Ovary (tissue), 7 donors: ENCODE measurements at regions not wholly inside any gene's neighbourhood (a gene's known extent, or its start where the extent isn't known, plus 50 kb on each side); places are given as distances from the start of the nearest gene placed in this dataset.

Experiments
- DNase-seq, 5 donors: peaks; one replicate each; pipeline ENCODE4 v3.0.0-alpha.2; 2019 to 2020
- H3K27ac ChIP-seq, 2 donors: fragments of 200-600 bp; one replicate each; pipeline versions ENCODE4 v1.5.1 to v1.8.0; 2019 to 2022
- H3K27me3 ChIP-seq: fragments of 200-600 bp; one replicate; pipeline ENCODE4 v1.8.0; 2022
- H3K36me3 ChIP-seq: fragments of 200-600 bp; sonication (generic); one replicate; pipeline ENCODE4 v1.5.1; 2019
- H3K4me1 ChIP-seq: one replicate; pipeline ENCODE4 v1.8.1; 2013; ENCODE audit warnings: mild to moderate bottlenecking, moderate library complexity; ENCODE audit not compliant: insufficient read depth
- H3K4me3 ChIP-seq: fragments of 200-600 bp; sonication (generic); one replicate; pipeline ENCODE4 v1.5.1; 2017
- H3K9me3 ChIP-seq, 2 donors: fragments of 200-600 bp in 1 of 2; sonication (generic) in 1 of 2; one replicate each; pipeline versions ENCODE4 v1.5.1 to v1.8.1; 2013 to 2019; ENCODE audit warnings: mild to moderate bottlenecking in 1 of 2, moderate library complexity in 1 of 2
- CTCF ChIP-seq, 3 donors: fragments of 450-650 bp in 2 of 3; fragments of 200-600 bp in 1 of 3; IDR thresholded peaks; one replicate each; pipeline versions ENCODE4 v1.5.1 to v1.8.0; 2016 to 2022; ENCODE audit warnings: antibody characterized with exemption in 3 of 3, mild to moderate bottlenecking in 1 of 3
- EP300 ChIP-seq: sonication (generic); formaldehyde crosslinking; IDR thresholded peaks from one replicate; pipeline ENCODE4 v1.6.1; 2017; ENCODE audit warnings: antibody characterized with exemption
- POLR2A ChIP-seq: fragments of 450-650 bp; IDR thresholded peaks from one replicate; pipeline ENCODE4 v1.6.1; 2017; ENCODE audit warnings: antibody characterized with exemption, mild to moderate bottlenecking, moderate library complexity
- WGBS, 3 donors: extraction: QIAGEN DNeasy Blood & Tissue Kit in 1 of 3; methylation state at CpG; one replicate each; pipeline versions ENCODE4 v1.1.5 to v1.1.7; 2013 to 2017; 5-methylcytosine and 5-hydroxymethylcytosine counted together
- intact Hi-C, 4 donors: fragments of 100-400 bp; cut with DNase I; formaldehyde crosslinking; loops; one replicate each; pipeline versions ENCODE4 v1.11.0 to v1.15.1; 2022 to 2023
- donor health status: DM: no; HTN: no; CAD: no; lungs with moderate emphysema.
- donor health status: DM: no; HTN: no; CAD: no.
- donor health status: Bipolar disorder and iron deficiency.
- donor health status: DM: no; HTN: no; CAD: no.
- donor health status: DM: yes; HTN: yes; CAD: no.

- H3K4me3 ChIP-seq: no peak overlapping the region
- no peaks in the 10 kb centered on the region for H3K36me3 ChIP-seq
- intact Hi-C loops: no loop called here
- H3K27me3 ChIP-seq: no peaks in the 10 kb centered on the region
- DNase-seq: no peak
- no peak overlapping the region for H3K27ac ChIP-seq
- TF ChIP-seq CTCF (IDR thresholded peaks at IDR 0.05) (no peak), POLR2A (no peak), EP300 (no peak)
- no peaks in the 10 kb centered on the region for H3K9me3 ChIP-seq
- H3K4me1 ChIP-seq: no peaks in the 10 kb centered on the region
- 94 to 96% (median 94%) methylated on average over 2 of the region's 2 CpGs for WGBS, 3 donors
These were observed 66.8 kb upstream of the ATXN1 start for GRCh38 chr6:16828058-16828457.

- TF ChIP-seq CTCF (IDR thresholded peaks at IDR 0.05) (no peak), EP300 (no peak), POLR2A (no peak)
- no peaks in the 10 kb centered on the region for H3K36me3 ChIP-seq
- no peaks in the 10 kb centered on the region for H3K27me3 ChIP-seq
- no peaks in the 10 kb centered on the region for H3K9me3 ChIP-seq
- no peak overlapping the region for H3K27ac ChIP-seq
- no peak overlapping the region for H3K4me3 ChIP-seq
- H3K4me1 ChIP-seq: no peaks in the 10 kb centered on the region
- DNase-seq: no peak
- 87 to 90% (median 89%) methylated on average over 2 of the region's 2 CpGs for WGBS, 3 donors
- intact Hi-C loops: no loop called here
These were observed 66.4 kb upstream of the ATXN1 start for GRCh38 chr6:16827627-16828026.

- no peaks in the 10 kb centered on the region for H3K36me3 ChIP-seq
- 89 to 93% (median 89%) methylated on average over 6 of the region's 6 CpGs for WGBS, 3 donors
- H3K4me1 ChIP-seq: no peaks in the 10 kb centered on the region
- intact Hi-C loops: no loop called here
- H3K27me3 ChIP-seq: no peaks in the 10 kb centered on the region
- no peak for TF ChIP-seq CTCF (IDR thresholded peaks at IDR 0.05)
- TF ChIP-seq POLR2A: no peak
- TF ChIP-seq EP300: no peak
- H3K9me3 ChIP-seq: no peaks in the 10 kb centered on the region
- no peak overlapping the region for H3K4me3 ChIP-seq
- no peak overlapping the region for H3K27ac ChIP-seq
- no peak for DNase-seq
These were observed 64.5 kb upstream of the ATXN1 start for GRCh38 chr6:16825784-16826183.

DNA sequence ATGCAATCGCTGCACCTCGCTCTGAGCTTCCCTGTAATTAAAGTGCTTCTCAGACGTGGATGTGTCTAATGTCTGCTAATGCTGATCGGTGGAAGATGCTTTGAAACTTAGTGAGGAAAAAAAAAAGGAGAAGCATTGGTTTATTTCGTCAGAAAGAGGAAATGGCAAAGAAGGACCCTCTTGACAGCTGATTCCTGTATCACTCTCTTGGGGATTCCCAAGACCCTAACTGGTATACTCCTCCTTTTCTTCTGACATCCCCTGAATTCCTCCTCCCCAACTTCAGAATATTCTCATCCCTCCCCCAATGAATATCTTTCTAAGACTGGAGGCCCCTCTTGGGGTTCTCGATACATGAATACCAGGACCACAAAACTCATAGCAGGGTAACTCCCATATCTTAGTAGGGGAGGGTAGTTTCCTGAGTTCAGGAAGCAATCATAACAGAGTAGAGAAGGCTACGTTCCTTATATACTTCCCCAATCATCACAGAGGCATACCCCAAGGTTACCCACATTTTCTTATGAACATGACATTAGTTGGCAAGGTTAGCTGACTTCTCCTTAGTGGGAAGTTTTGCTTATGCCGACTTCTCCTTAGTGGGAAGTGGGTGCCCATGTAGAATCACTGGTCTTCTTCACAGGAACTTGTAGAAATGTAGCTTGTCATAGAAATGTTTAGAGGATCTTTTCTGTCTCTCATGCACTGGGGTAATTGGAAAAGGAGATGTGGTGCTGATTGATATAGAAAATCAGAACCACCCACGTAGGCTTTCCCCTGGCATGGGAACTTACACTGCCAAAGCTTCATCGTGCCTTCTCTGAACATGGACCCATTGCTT is 63.8 kb upstream of the ATXN1 start:
- no peak for DNase-seq
- WGBS, 3 donors: 66 to 70% (median 67%) methylated on average over 10 of the region's 10 CpGs
- Histone ChIP-seq H3K4me3 (no peak overlapping the region), H3K27me3 (no peaks in the 10 kb centered on the region), H3K4me1 (no peaks in the 10 kb centered on the region), H3K9me3 (no peaks in the 10 kb centered on the region), H3K27ac (no peak overlapping the region), H3K36me3 (no peaks in the 10 kb centered on the region)
- TF ChIP-seq POLR2A: no peak
- no peak for TF ChIP-seq EP300
- no peak for TF ChIP-seq CTCF (IDR thresholded peaks at IDR 0.05)
- intact Hi-C loops: no loop called here
